Brain pericyte (primary cell): ENCODE measurements at regions not wholly inside any gene's neighbourhood (a gene's known extent, or its start where the extent isn't known, plus 50 kb on each side); places are given as distances from the start of the nearest gene placed in this dataset.
"Not testable (repeated sequence)": the region's sequence is repeated elsewhere in the genome, so short reads cannot be mapped to it uniquely, and the experiment has no call there.

Experiments used
- DNase-seq: peaks from one replicate; pipeline ENCODE4 v3.0.0-alpha.2; 2012; ENCODE audit warnings: low read depth, low spot score

DNA sequence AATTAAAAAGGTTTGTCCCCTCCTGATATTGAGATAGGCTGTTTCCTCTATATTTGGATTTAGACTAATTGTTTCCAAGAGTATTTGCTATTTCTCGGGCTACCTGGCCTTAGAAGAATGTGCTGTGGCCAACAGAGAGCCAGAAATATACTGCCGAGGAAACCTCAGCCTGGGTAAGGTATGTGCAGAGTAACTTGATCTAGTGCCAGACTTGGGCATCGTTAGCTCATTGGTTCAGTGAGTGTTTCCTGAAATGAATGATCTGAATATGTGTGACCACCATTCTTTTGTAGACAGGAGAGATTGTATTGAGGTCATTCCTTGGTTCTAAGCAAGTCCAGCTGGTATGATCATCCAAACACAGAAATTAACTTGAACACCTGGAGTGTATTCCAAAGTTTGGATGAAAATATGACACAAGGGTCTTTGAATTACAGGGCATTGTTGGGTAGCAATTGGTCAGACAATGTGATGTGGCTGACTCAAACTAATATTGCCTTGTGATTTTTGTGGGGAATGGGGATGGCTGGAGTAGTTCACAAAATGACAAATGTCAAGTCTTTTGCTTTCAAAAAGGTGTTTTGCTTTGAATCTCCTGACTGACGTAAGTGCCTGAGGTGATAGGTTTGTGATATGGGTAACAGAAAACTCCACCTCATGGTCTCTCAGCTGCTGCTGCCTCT, 100.2 kb upstream of the CXCL13 start:
- no peak for DNase-seq

DNA sequence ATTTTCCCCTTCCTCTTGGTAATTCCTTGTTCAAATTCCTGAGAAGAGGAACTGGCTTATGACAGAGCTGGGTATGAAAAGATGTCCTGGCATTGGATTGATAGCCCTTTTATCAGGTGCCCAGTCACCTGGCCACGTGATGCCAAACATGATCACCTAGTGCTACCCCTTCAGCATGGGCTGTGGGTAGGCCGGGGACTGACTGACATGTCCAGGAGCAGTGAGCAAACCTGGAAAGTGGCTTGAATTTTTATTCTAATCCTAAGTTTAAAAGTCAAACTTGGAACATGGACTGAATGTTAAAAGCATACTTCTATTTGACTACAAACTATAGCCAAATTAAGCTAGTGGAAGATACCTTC, 99.7 kb upstream of the CXCL13 start:
- DNase-seq, result no peak

DNA sequence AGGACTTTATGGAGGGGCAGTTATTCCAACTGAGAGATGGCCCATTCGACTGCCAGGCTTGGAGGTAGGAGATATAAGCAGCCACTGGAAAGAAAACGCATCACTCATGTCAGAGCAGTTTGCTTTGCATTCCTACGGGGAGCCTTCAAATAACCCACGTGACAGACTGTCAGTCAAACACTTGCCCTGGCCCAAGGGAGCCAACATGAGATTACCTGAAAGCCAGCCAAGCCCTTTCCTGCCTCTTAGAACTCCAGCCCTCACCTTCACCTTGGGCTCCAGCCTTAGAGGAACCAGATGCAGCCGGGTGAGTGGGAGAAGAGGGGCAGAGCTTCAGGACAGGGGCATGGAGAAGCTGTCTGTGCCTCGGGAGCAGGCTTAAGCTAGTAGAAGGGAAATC, 95.3 kb upstream of the CXCL13 start:
- DNase-seq, result no peak

DNA sequence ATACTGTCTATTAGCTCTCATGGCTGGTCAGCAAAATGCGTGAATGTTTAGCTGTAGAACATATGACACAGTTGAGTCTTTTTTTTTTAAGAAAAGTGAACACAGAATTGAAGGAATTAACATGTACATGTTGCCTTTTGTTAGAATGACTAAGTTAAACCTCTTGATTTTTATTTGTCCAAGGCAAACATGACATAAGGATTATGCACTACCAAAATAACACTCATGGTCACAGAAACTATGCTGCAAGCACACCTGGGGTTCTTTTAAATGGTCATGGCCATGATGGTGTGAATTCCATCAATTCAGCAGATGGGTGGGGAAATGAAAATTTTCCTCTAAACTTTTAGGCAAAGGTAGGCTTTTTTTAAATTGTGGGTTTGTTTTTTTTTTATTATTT, 80.1 kb upstream of the CXCL13 start:
- DNase-seq, result no peak

DNA sequence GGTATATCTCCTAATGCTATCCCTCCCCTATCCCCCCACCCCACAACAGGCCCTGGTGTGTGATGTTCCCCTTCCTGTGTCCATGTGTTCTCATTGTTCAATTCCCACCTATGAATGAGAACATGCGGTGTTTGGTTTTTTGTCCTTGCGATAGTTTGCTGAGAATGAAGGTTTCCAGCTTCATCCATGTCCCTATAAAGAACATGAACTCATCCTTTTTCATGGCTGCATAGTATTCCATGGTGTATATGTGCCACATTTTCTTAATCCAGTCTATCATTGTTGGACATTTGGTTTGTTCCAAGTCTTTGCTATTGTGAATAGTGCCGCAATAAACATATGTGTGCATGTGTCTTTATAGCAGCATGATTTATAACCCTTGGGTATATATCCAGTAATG, 77.7 kb upstream of the CXCL13 start:
- not testable (repeated sequence) for DNase-seq

DNA sequence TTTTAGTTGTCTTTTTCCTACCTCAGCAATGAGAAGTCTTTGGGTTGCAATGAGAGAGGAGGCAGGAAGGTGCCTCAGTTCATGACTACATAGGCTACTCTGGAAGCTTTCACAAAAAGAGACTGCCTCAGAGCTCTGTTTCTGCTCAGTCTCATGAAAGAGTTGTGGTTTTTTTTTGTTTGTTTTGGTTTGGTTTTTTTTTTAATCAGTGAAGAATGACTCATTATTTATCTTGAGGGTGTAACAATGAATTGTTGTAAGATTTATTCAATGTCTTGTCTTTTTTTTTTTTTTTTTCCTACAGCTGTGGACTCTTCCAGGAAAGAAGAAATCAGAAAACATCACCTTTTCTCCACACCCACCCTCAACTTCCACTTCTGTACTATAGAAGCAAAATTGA, 67.5 kb upstream of the CXCL13 start:
- DNase-seq, result no peak

DNA sequence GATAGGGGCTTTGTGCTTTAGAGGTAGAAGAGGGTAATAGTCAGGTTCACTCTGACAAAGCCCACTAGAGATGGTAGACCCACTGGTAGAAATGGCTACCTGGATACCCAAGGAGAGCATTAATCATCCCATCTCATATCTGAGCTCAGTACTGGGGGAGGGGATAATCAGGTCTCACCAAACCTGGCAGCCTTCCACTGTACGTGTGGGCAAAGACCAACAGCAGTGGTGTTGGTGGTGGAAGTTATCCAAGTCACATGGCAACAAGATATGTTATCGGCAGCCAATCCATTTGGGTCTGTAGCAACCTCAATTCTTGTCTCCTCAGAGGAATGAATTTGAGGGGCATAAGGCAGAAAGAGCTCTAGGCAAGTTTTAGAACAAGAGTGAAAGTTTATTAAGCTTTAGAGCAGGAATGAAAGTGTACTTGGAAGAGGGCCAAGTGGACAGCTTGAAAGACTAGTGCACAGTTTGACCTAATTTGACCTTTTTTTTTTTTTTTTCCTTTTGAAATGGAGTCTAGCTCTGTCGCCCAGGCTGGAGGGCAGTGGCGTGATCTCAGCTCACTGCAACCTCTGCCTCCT, 67.0 kb upstream of the CXCL13 start:
- DNase-seq, result no peak
